ENCODE measurements at regions not wholly inside any gene's neighbourhood (a gene's known extent, or its start where the extent isn't known, plus 50 kb on each side); places are given as distances from the start of the nearest gene placed in this dataset.
A peak's percentile ranks its signal among the peaks of the same experiment; 100 is the strongest.
"Not testable (repeated sequence)": the region's sequence is repeated elsewhere in the genome, so short reads cannot be mapped to it uniquely, and the experiment has no call there.

GRCh38 chr4:14169460-14169859 lies 541.9 kb upstream of the BOD1L1 start:
- DNase-seq = no peak
- Mint-ChIP-seq H3K9me3 (peaks cover 0 to 16% of the 10 kb centered on the region in 2 donors), H3K36me3 (ENCODE audit: insufficient read depth) (no peaks in the 10 kb centered on the region), H3K27ac (no peak overlapping the region), H3K4me1 (ENCODE audit: low read depth in 2 of 2) (no peaks in the 10 kb centered on the region), H3K4me3 (no peak overlapping the region), H3K27me3 (peaks cover 0 to 5% of the 10 kb centered on the region in 2 donors)
- no peak for ATAC-seq (replicated peaks)

GRCh38 chr4:14169940-14170339 lies 542.4 kb upstream of the BOD1L1 start:
- not testable (repeated sequence) for H3K36me3 Mint-ChIP-seq (ENCODE audit: insufficient read depth); H3K4me3 Mint-ChIP-seq; ATAC-seq (replicated peaks); H3K4me1 Mint-ChIP-seq (ENCODE audit: low read depth in 2 of 2); H3K27ac Mint-ChIP-seq; H3K27me3 Mint-ChIP-seq; DNase-seq
- H3K9me3 Mint-ChIP-seq = peaks cover 0 to 16% of the 10 kb centered on the region in 2 donors

- Mint-ChIP-seq H3K9me3 (peaks cover 5 to 10% of the 10 kb centered on the region in 2 donors), H3K4me3 (no peak overlapping the region), H3K36me3 (ENCODE audit: insufficient read depth) (no peaks in the 10 kb centered on the region), H3K27me3 (no peaks in the 10 kb centered on the region), H3K27ac (no peak overlapping the region), H3K4me1 (ENCODE audit: low read depth in 2 of 2) (peaks cover 4 to 5% of the 10 kb centered on the region in 2 donors)
- no peak for DNase-seq
- no peak for ATAC-seq (replicated peaks)
Measured at GRCh38 chr4:14176613-14177012, 549.1 kb upstream of the BOD1L1 start.

GRCh38 chr4:14177987-14178386 lies 550.5 kb upstream of the BOD1L1 start:
- peaks cover 0 to 5% of the 10 kb centered on the region in 2 donors for H3K9me3 Mint-ChIP-seq
- H3K27me3 Mint-ChIP-seq = no peaks in the 10 kb centered on the region
- H3K4me3 Mint-ChIP-seq = peak overlapping the region in 1 of 2 donors; percentile 40
- ATAC-seq (replicated peaks) (no peak), DNase-seq (no peak)
- H3K27ac Mint-ChIP-seq = peak overlapping the region in 1 of 2 donors; percentile 61
- no peaks in the 10 kb centered on the region for H3K36me3 Mint-ChIP-seq (ENCODE audit: insufficient read depth)
- H3K4me1 Mint-ChIP-seq (ENCODE audit: low read depth in 2 of 2) = peaks cover 4 to 5% of the 10 kb centered on the region in 2 donors

GRCh38 chr4:14178421-14178820 lies 550.9 kb upstream of the BOD1L1 start:
- peaks cover 0 to 5% of the 10 kb centered on the region in 2 donors for H3K9me3 Mint-ChIP-seq
- no peaks in the 10 kb centered on the region for H3K36me3 Mint-ChIP-seq (ENCODE audit: insufficient read depth)
- DNase-seq = no peak
- peak overlapping the region in 1 of 2 donors; percentile 40 for H3K4me3 Mint-ChIP-seq
- peak overlapping the region in 1 of 2 donors; percentile 61 for H3K27ac Mint-ChIP-seq
- H3K27me3 Mint-ChIP-seq = no peaks in the 10 kb centered on the region
- H3K4me1 Mint-ChIP-seq (ENCODE audit: low read depth in 2 of 2) = peaks cover 4 to 5% of the 10 kb centered on the region in 2 donors
- ATAC-seq (replicated peaks) = no peak

- Mint-ChIP-seq H3K36me3 (ENCODE audit: insufficient read depth) (no peaks in the 10 kb centered on the region), H3K4me1 (ENCODE audit: low read depth in 2 of 2) (peaks cover 4 to 5% of the 10 kb centered on the region in 2 donors), H3K4me3 (no peak overlapping the region), H3K27me3 (no peaks in the 10 kb centered on the region), H3K27ac (no peak overlapping the region), H3K9me3 (peaks cover 0 to 5% of the 10 kb centered on the region in 2 donors)
- DNase-seq = no peak
- no peak for ATAC-seq (replicated peaks)
Measured at GRCh38 chr4:14180166-14180565, 552.6 kb upstream of the BOD1L1 start.

GRCh38 chr4:14180983-14181601 lies 553.6 kb upstream of the BOD1L1 start:
- H3K4me3 Mint-ChIP-seq = no peak overlapping the region
- no peaks in the 10 kb centered on the region for H3K27me3 Mint-ChIP-seq
- DNase-seq (no peak), ATAC-seq (replicated peaks) (no peak)
- H3K9me3 Mint-ChIP-seq = peaks cover 0 to 5% of the 10 kb centered on the region in 2 donors
- peaks cover 4 to 5% of the 10 kb centered on the region in 2 donors for H3K4me1 Mint-ChIP-seq (ENCODE audit: low read depth in 2 of 2)
- no peaks in the 10 kb centered on the region for H3K36me3 Mint-ChIP-seq (ENCODE audit: insufficient read depth)
- H3K27ac Mint-ChIP-seq = no peak overlapping the region

GRCh38 chr4:14182148-14182547 lies 554.6 kb upstream of the BOD1L1 start:
- Mint-ChIP-seq H3K9me3 (peaks cover 0 to 5% of the 10 kb centered on the region in 2 donors), H3K27ac (no peak overlapping the region), H3K4me3 (no peak overlapping the region), H3K4me1 (ENCODE audit: low read depth in 2 of 2) (peaks cover 4 to 5% of the 10 kb centered on the region in 2 donors), H3K36me3 (ENCODE audit: insufficient read depth) (no peaks in the 10 kb centered on the region), H3K27me3 (no peaks in the 10 kb centered on the region)
- ATAC-seq (replicated peaks) (no peak), DNase-seq (no peak)

GRCh38 chr4:14184265-14184664 lies 556.7 kb upstream of the BOD1L1 start:
- Mint-ChIP-seq H3K27me3 (no peaks in the 10 kb centered on the region), H3K9me3 (peaks cover 0 to 5% of the 10 kb centered on the region in 2 donors), H3K36me3 (ENCODE audit: insufficient read depth) (no peaks in the 10 kb centered on the region), H3K27ac (no peak overlapping the region), H3K4me1 (ENCODE audit: low read depth in 2 of 2) (no peaks in the 10 kb centered on the region), H3K4me3 (no peak overlapping the region)
- DNase-seq (no peak), ATAC-seq (replicated peaks) (no peak)

- no peaks in the 10 kb centered on the region for H3K36me3 Mint-ChIP-seq (ENCODE audit: insufficient read depth)
- H3K4me3 Mint-ChIP-seq = no peak overlapping the region
- no peaks in the 10 kb centered on the region for H3K4me1 Mint-ChIP-seq (ENCODE audit: low read depth in 2 of 2)
- ATAC-seq (replicated peaks) (no peak), DNase-seq (no peak)
- H3K9me3 Mint-ChIP-seq = peaks cover 0 to 5% of the 10 kb centered on the region in 2 donors
- H3K27me3 Mint-ChIP-seq = no peaks in the 10 kb centered on the region
- H3K27ac Mint-ChIP-seq = no peak overlapping the region
Measured at GRCh38 chr4:14184767-14185166, 557.2 kb upstream of the BOD1L1 start.

- no peak overlapping the region for H3K27ac Mint-ChIP-seq
- no peaks in the 10 kb centered on the region for H3K4me1 Mint-ChIP-seq (ENCODE audit: low read depth in 2 of 2)
Measured at GRCh38 chr4:14188214-14188613, 560.7 kb upstream of the BOD1L1 start.

GRCh38 chr4:14193601-14194000 lies 566.1 kb upstream of the BOD1L1 start:
- no peaks in the 10 kb centered on the region for H3K4me1 Mint-ChIP-seq (ENCODE audit: low read depth in 2 of 2)
- no peaks in the 10 kb centered on the region for H3K27me3 Mint-ChIP-seq
- no peak overlapping the region for H3K27ac Mint-ChIP-seq
- DNase-seq = no peak
- H3K4me3 Mint-ChIP-seq = no peak overlapping the region
- H3K9me3 Mint-ChIP-seq = peaks cover 0 to 2% of the 10 kb centered on the region in 2 donors
- H3K36me3 Mint-ChIP-seq (ENCODE audit: insufficient read depth) = no peaks in the 10 kb centered on the region
- ATAC-seq (replicated peaks) = no peak

More at GRCh38 chr4:14188214-14188613, 560.7 kb upstream of the BOD1L1 start:
- Mint-ChIP-seq H3K36me3 (ENCODE audit: insufficient read depth) (no peaks in the 10 kb centered on the region), H3K4me3 (no peak overlapping the region), H3K27me3 (no peaks in the 10 kb centered on the region), H3K9me3 (no peaks in the 10 kb centered on the region)
- ATAC-seq (replicated peaks) (no peak), DNase-seq (no peak)

GRCh38 chr4:14196131-14196530 lies 568.6 kb upstream of the BOD1L1 start:
- no peak for DNase-seq

GRCh38 chr4:14215116-14215770 lies 587.7 kb upstream of the BOD1L1 start:
- peaks cover 4 to 7% of the 10 kb centered on the region in 2 donors for H3K9me3 Mint-ChIP-seq
- DNase-seq = no peak
- H3K36me3 Mint-ChIP-seq (ENCODE audit: insufficient read depth) = no peaks in the 10 kb centered on the region
- ATAC-seq (replicated peaks) = no peak
- no peak overlapping the region for H3K27ac Mint-ChIP-seq
- H3K4me3 Mint-ChIP-seq = no peak overlapping the region
- no peaks in the 10 kb centered on the region for H3K4me1 Mint-ChIP-seq (ENCODE audit: low read depth in 2 of 2)
- H3K27me3 Mint-ChIP-seq = no peaks in the 10 kb centered on the region

More at GRCh38 chr4:14196131-14196530, 568.6 kb upstream of the BOD1L1 start:
- Mint-ChIP-seq H3K9me3 (peaks cover 0 to 2% of the 10 kb centered on the region in 2 donors), H3K4me3 (no peak overlapping the region), H3K4me1 (ENCODE audit: low read depth in 2 of 2) (no peaks in the 10 kb centered on the region), H3K27ac (no peak overlapping the region), H3K27me3 (no peaks in the 10 kb centered on the region), H3K36me3 (ENCODE audit: insufficient read depth) (no peaks in the 10 kb centered on the region)
- ATAC-seq (replicated peaks) = no peak
